ENCODE measurements at regions not wholly inside any gene's neighbourhood (a gene's known extent, or its start where the extent isn't known, plus 50 kb on each side); places are given as distances from the start of the nearest gene placed in this dataset.

GRCh38 chr19:13712767-13713201 is 51.5 kb upstream of the MRI1 start:
- intact Hi-C loops (cut with micrococcal nuclease) = loop anchor here (10.0 kb wide), 1 partner anchor 88 kb away; no protein-coding TSS in a partner anchor
- TF ChIP-seq RAD21 (IDR thresholded peaks at IDR 0.05; ENCODE audit: low read depth) (no peak), CTCF (IDR thresholded peaks at IDR 0.05 in 2 of 3, conservative IDR thresholded peaks at IDR 0.05 in 1 of 3; ENCODE audit: borderline replicate concordance in 1 of 3, insufficient read depth in 1 of 3, low read depth in 2 of 3, low read length in 2 of 3) (no peak), CEBPB (IDR thresholded peaks at IDR 0.05; ENCODE audit: low read depth) (no peak), SP1 (IDR thresholded peaks at IDR 0.05; ENCODE audit: low read depth) (no peak), YY1 (IDR thresholded peaks at IDR 0.05; ENCODE audit: extremely low read depth, insufficient replicate concordance, low read depth, low read length) (no peak), JUND (IDR thresholded peaks at IDR 0.05) (no peak), SRF (IDR thresholded peaks at IDR 0.05; ENCODE audit: low read depth) (no peak), REST (IDR thresholded peaks at IDR 0.05; ENCODE audit: low read depth) (no peak), FOSL1 (IDR thresholded peaks at IDR 0.05; ENCODE audit: low read depth) (no peak)
- H3K4me2 ChIP-seq (ENCODE audit: low read length) = no peak overlapping the region
- ChIA-PET CTCF (interaction anchor here (1.7 kb wide), 1 partner anchor 9 kb away, joined by 7 read pairs; no protein-coding TSS in a partner anchor), POLR2A (interaction anchor here (0.7 kb wide), 1 partner anchor 19 kb away, joined by 5 read pairs; no protein-coding TSS in a partner anchor), RAD21 (ENCODE audit: low non-redundant PET in 1 of 2, low total read pairs in 2 of 2, uncharacterized antibody in 2 of 2, unreplicated experiment in 2 of 2) (no interaction called here)
- H3K4me1 ChIP-seq (ENCODE audit: control insufficient read depth in 1 of 2, insufficient read depth in 2 of 2, low read length in 2 of 2) = no peaks in the 10 kb centered on the region
- peaks cover 0 to 9% of the 10 kb centered on the region in 2 experiments; a peak in 1 of 4 replicates for H3K9me3 ChIP-seq (ENCODE audit: control insufficient read depth in 1 of 2, insufficient read depth in 1 of 2, low read depth in 1 of 2, low read length in 2 of 2)
- no peaks in the 10 kb centered on the region for H4K20me1 ChIP-seq (ENCODE audit: insufficient read depth)
- no peak overlapping the region for H3K27ac ChIP-seq (ENCODE audit: low read depth, low read length)
- no TSS peak for BruUV-seq (replicated peaks)
- DNase-seq (ENCODE audit: low read depth, low spot score) (no peak), ATAC-seq (no peak)
- H3K4me3 ChIP-seq (replicated peaks in 1 of 2; ENCODE audit: low read depth in 1 of 2, low read length in 2 of 2) = no peak overlapping the region
- H3K79me2 ChIP-seq (ENCODE audit: insufficient read depth, low read length) = no peaks in the 10 kb centered on the region
- H3K36me3 ChIP-seq (ENCODE audit: control insufficient read depth in 1 of 2, insufficient read depth in 2 of 2, low read length in 2 of 2) = no peaks in the 10 kb centered on the region
- H3K27me3 ChIP-seq (ENCODE audit: insufficient read depth, low read length) = no peaks in the 10 kb centered on the region
- H2AFZ ChIP-seq (ENCODE audit: low read depth, low read length, poor library complexity, severe bottlenecking) = no peak overlapping the region
- H3K9me2 ChIP-seq (ENCODE audit: insufficient read depth) = no peaks in the 10 kb centered on the region
- H3K9ac ChIP-seq (ENCODE audit: low read length) = no peak overlapping the region
